Brain microvascular endothelial cell (primary cell): ENCODE measurements at regions not wholly inside any gene's neighbourhood (a gene's known extent, or its start where the extent isn't known, plus 50 kb on each side); places are given as distances from the start of the nearest gene placed in this dataset.

ENCODE experiments used
- DNase-seq: peaks from one replicate; pipeline ENCODE4 v3.0.0-alpha.2; 2020
- H3K27ac ChIP-seq: fragments of 250-450 bp; sonication (Bioruptor Pico); 2 replicates; pipeline ENCODE4 v1.5.1; 2020; ENCODE audit warnings: mild to moderate bottlenecking, moderate library complexity
- H3K27me3 ChIP-seq: fragments of 250-450 bp; sonication (Bioruptor Pico); replicated peaks from 2 replicates; pipeline ENCODE4 v1.5.1; 2020; ENCODE audit warnings: mild to moderate bottlenecking
- H3K36me3 ChIP-seq: fragments of 250-450 bp; sonication (Bioruptor Pico); replicated peaks from 2 replicates; pipeline ENCODE4 v1.5.1; 2020; ENCODE audit warnings: mild to moderate bottlenecking
- H3K4me3 ChIP-seq: 2 replicates; pipeline ENCODE4 v1.5.1; 2011; ENCODE audit warnings: low read depth, mild to moderate bottlenecking, control low read depth, low read length, moderate library complexity
- in situ Hi-C: cut with HindIII; loops from 2 replicates; pipeline ENCODE4 v1.10.0; 2017; ENCODE audit warnings: low sequenced_read_pairs, low pct_ligation_motif_present
- TF ChIP-seq, protein P1 (sequence below): IDR thresholded peaks from 2 replicates; pipeline ENCODE4 v1.5.1; 2011; ENCODE audit warnings: low read depth, mild to moderate bottlenecking, moderate library complexity, low read length, control low read depth, inconsistent platforms; ENCODE audit errors: missing control alignments

DNA sequence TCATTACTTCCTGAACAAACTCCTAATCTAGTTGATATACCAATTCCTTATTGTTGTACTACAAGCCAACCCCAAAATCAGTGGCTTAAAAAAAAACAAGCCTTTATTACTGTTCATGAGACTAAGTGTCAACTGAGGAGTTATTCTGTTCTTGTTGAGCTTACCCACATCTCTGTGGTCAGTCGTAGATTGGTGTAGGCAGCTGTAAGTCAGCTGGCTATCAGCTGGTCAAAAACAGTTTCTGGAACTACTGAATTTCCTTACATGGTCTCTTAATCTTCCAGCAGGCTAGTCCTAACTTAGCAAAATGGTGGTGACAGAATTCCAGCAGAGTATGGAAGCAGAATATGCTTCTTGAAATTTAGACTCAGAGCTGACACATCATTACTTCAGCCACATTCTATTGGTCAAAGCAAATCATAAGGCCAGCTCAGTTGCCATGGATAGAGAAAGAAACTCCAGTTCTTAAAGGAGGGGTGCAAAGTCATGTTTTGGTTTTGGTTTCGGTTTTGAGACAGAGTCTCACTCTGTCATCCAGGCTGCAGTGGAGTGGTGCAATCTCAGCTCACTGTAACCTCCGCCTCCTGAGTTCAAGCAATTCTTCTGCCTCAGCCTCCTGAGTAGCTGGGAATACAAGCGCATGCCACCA is 386.1 kb upstream of the MPDZ start:
- no peak overlapping the region for H3K4me3 ChIP-seq
- no peaks in the 10 kb centered on the region for H3K36me3 ChIP-seq
- TF ChIP-seq, protein P1, sequence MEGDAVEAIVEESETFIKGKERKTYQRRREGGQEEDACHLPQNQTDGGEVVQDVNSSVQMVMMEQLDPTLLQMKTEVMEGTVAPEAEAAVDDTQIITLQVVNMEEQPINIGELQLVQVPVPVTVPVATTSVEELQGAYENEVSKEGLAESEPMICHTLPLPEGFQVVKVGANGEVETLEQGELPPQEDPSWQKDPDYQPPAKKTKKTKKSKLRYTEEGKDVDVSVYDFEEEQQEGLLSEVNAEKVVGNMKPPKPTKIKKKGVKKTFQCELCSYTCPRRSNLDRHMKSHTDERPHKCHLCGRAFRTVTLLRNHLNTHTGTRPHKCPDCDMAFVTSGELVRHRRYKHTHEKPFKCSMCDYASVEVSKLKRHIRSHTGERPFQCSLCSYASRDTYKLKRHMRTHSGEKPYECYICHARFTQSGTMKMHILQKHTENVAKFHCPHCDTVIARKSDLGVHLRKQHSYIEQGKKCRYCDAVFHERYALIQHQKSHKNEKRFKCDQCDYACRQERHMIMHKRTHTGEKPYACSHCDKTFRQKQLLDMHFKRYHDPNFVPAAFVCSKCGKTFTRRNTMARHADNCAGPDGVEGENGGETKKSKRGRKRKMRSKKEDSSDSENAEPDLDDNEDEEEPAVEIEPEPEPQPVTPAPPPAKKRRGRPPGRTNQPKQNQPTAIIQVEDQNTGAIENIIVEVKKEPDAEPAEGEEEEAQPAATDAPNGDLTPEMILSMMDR: no peak
- in situ Hi-C loops: no loop called here
- H3K27ac ChIP-seq: no peak overlapping the region
- DNase-seq: peak; percentile 46
- no peaks in the 10 kb centered on the region for H3K27me3 ChIP-seq

DNA sequence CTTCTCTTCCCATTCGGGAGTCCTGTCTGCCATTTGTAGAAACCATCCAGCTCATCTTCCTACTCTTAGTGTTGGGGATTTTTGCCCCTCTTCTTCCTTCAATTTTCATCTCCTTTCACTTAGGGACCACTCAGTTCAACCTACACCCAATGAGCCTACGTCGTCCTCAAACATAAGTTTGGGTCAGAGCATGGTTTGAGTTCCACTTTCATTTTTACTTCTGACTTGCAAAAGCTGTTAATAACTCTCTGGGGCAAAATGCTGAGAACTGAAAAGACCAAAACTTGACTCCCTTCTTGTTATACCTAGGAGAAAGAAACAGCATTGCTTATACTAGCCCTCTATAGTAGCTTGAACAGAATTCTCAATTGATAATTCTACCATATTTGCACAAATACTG is 381.5 kb upstream of the MPDZ start:
- TF ChIP-seq, protein P1: no peak
- no peaks in the 10 kb centered on the region for H3K36me3 ChIP-seq
- no peak overlapping the region for H3K27ac ChIP-seq
- H3K27me3 ChIP-seq: no peaks in the 10 kb centered on the region
- DNase-seq: no peak
- no peak overlapping the region for H3K4me3 ChIP-seq
- in situ Hi-C loops: no loop called here

DNA sequence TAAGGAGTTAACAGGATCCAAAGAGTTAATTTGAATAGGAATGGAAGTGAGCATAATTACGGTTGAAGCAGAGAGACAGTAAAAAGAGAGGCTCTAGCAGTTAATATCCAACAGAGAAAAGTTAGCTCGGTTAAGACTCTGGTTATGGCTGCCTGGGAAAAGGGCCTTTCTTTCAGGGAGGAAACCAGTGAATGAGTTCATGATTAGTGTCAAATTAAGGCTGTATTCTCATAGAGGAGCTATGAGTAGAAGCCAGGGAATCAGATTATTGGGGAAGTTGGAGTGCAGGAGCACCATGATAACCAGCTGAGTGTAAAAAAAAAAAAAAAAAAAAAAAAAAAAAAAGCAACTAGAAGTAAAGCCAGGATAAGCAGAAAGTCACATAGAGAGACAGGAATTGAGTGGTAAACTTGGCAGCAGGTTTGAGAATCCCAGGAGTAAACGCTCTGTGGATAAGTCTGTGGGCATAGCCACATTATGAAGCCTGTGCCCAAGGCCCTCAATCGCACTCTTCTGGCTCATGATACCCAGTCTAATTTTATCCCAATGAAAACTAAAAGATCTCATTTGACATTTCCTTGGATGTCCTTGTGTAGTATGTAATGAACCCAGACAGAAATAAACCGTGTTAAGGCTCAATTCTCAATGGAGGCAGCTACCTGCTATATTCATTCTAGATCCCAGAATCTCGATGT is 372.6 kb upstream of the MPDZ start:
- H3K27me3 ChIP-seq: no peaks in the 10 kb centered on the region
- no peak overlapping the region for H3K4me3 ChIP-seq
- TF ChIP-seq, protein P1: no peak
- in situ Hi-C loops: no loop called here
- no peak for DNase-seq
- no peaks in the 10 kb centered on the region for H3K36me3 ChIP-seq
- no peak overlapping the region for H3K27ac ChIP-seq

DNA sequence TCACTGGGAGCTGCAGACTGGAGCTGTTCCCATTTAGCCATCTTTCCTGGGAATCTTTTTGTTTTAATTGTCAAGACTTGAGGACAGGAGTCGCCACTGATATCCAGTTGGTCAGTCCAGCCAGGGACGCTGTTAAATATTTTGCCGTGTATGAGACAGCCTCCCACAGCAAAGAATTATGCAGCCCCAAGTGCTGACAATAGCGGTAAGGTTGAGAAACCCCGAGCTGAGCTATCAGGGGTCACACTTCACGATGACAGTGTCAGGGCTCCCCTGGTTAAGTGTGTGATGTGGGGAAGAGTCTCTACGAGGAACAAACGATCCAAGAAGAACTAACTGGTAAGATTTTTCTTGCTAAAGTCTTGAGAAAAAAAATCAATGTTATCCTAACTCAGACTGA is 372.0 kb upstream of the MPDZ start:
- Histone ChIP-seq H3K36me3 (no peaks in the 10 kb centered on the region), H3K27me3 (no peaks in the 10 kb centered on the region), H3K4me3 (no peak overlapping the region), H3K27ac (no peak overlapping the region)
- DNase-seq: no peak
- in situ Hi-C loops: no loop called here
- TF ChIP-seq, protein P1: no peak

DNA sequence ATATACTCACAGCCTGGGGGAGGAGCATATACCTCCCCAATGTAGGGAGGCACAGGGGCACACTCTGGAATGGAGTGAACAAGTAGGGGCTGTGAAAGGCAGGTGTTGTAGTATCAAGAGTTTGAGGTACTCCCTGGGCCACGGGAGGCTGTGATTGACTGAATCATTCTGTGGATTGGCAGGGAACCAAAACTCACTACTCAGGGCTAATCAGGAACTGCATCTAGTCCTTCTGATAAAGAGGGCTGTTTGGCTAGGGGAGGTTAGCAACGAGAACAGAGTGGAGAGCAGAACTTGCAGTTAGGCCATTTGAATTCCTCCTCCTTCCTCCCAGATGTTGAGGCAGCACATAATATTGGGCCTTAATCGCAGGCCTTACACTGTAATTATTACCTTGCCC is 369.2 kb upstream of the MPDZ start:
- H3K36me3 ChIP-seq: no peaks in the 10 kb centered on the region
- in situ Hi-C loops: no loop called here
- TF ChIP-seq, protein P1: no peak
- H3K4me3 ChIP-seq: no peak overlapping the region
- peak; percentile 62 for DNase-seq
- H3K27me3 ChIP-seq: no peaks in the 10 kb centered on the region
- H3K27ac ChIP-seq: no peak overlapping the region
